ENCODE measurements at regions not wholly inside any gene's neighbourhood (a gene's known extent, or its start where the extent isn't known, plus 50 kb on each side); places are given as distances from the start of the nearest gene placed in this dataset.

DNA sequence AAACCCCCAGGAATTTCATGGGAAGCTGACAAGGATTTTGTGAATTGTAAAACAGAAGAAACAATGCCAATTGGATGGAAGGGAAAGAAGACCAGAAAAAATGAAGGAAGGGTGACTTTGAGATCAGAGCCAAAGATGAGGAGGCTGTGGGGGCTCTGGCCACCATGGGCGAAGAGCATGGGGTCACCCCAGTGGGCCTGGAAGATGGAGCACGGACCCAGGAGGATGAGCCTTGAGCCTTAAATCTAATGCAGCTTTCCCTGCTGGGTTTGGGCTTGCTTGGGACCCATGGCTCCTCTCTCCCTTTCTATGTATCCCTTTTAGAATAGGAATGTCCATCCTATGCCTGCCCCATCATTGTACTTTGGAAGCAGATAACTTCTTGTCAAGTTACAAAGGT, 322.2 kb downstream of the TMEM121 start:
- Histone ChIP-seq H3K4me3 (IDR thresholded peaks at IDR 0.05; ENCODE audit: insufficient read depth, low read depth, low read length) (no peak overlapping the region), H3K4me2 (no peak overlapping the region), H3K79me2 (ENCODE audit: insufficient read depth, low read depth) (no peaks in the 10 kb centered on the region), H3K27ac (no peak overlapping the region), H4K20me1 (ENCODE audit: insufficient read depth) (no peaks in the 10 kb centered on the region), H3K9ac (no peak overlapping the region), H3K36me3 (ENCODE audit: insufficient read depth) (no peaks in the 10 kb centered on the region), H3K27me3 (ENCODE audit: insufficient read depth, low read depth) (no peaks in the 10 kb centered on the region), H2AFZ (ENCODE audit: low read depth) (no peak overlapping the region), H3K4me1 (ENCODE audit: low read depth, poor library complexity, severe bottlenecking) (no peaks in the 10 kb centered on the region)
- TF ChIP-seq, protein P1, sequence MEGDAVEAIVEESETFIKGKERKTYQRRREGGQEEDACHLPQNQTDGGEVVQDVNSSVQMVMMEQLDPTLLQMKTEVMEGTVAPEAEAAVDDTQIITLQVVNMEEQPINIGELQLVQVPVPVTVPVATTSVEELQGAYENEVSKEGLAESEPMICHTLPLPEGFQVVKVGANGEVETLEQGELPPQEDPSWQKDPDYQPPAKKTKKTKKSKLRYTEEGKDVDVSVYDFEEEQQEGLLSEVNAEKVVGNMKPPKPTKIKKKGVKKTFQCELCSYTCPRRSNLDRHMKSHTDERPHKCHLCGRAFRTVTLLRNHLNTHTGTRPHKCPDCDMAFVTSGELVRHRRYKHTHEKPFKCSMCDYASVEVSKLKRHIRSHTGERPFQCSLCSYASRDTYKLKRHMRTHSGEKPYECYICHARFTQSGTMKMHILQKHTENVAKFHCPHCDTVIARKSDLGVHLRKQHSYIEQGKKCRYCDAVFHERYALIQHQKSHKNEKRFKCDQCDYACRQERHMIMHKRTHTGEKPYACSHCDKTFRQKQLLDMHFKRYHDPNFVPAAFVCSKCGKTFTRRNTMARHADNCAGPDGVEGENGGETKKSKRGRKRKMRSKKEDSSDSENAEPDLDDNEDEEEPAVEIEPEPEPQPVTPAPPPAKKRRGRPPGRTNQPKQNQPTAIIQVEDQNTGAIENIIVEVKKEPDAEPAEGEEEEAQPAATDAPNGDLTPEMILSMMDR (conservative IDR thresholded peaks at IDR 0.05; ENCODE audit: low read depth, low read length), result no peak

DNA sequence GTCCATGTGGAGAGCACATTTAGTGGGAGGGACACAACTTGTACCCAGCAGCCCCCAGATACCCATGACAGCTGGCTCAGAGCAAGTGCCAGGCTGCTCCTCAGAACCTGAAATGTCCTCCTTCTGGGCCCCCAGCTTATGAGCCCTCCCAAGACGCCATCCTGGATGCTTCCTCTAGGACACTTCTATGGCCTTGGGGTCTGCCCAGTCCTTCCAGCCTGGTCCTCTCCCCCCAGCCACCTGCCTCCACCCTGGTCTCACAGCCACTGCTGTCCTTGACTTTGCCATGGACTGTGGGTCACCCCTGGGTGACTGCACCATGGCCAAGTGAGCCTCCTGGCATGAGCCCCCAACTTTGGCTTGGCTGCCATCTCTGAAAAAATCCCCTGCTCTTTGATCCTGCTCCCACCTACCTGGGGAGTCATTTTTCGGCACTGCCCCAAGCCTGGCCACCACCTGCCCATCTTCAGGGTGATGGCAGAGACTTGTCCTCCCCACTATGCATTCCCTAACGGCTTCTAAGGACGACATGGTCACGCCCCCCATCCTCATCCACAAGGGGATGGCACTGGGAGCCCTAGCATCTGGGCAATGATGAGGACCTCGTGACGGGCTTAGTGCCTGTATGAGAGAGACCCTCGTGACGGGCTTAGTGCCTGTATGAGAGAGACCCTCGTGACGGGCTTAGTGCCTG, 323.7 kb downstream of the TMEM121 start:
- Histone ChIP-seq H3K9ac (no peak overlapping the region), H2AFZ (ENCODE audit: low read depth) (no peak overlapping the region), H3K36me3 (ENCODE audit: insufficient read depth) (no peaks in the 10 kb centered on the region), H3K27me3 (ENCODE audit: insufficient read depth, low read depth) (no peaks in the 10 kb centered on the region), H3K27ac (no peak overlapping the region), H3K4me1 (ENCODE audit: low read depth, poor library complexity, severe bottlenecking) (no peaks in the 10 kb centered on the region), H3K4me3 (IDR thresholded peaks at IDR 0.05; ENCODE audit: insufficient read depth, low read depth, low read length) (no peak overlapping the region), H4K20me1 (ENCODE audit: insufficient read depth) (no peaks in the 10 kb centered on the region), H3K79me2 (ENCODE audit: insufficient read depth, low read depth) (no peaks in the 10 kb centered on the region), H3K4me2 (no peak overlapping the region)
- TF ChIP-seq, protein P1 (conservative IDR thresholded peaks at IDR 0.05; ENCODE audit: low read depth, low read length), result no peak

GRCh38 chr14:105850853-105851581, 324.6 kb downstream of the TMEM121 start:
- Histone ChIP-seq H3K4me1 (ENCODE audit: low read depth, poor library complexity, severe bottlenecking) (no peaks in the 10 kb centered on the region), H3K9ac (no peak overlapping the region), H3K4me2 (no peak overlapping the region), H3K36me3 (ENCODE audit: insufficient read depth) (no peaks in the 10 kb centered on the region), H3K79me2 (ENCODE audit: insufficient read depth, low read depth) (no peaks in the 10 kb centered on the region), H3K4me3 (IDR thresholded peaks at IDR 0.05; ENCODE audit: insufficient read depth, low read depth, low read length) (no peak overlapping the region), H3K27me3 (ENCODE audit: insufficient read depth, low read depth) (no peaks in the 10 kb centered on the region), H2AFZ (ENCODE audit: low read depth) (no peak overlapping the region), H4K20me1 (ENCODE audit: insufficient read depth) (no peaks in the 10 kb centered on the region), H3K27ac (no peak overlapping the region)
- TF ChIP-seq, protein P1 (conservative IDR thresholded peaks at IDR 0.05; ENCODE audit: low read depth, low read length), result no peak

- H3K4me1 ChIP-seq (ENCODE audit: low read depth, poor library complexity, severe bottlenecking), result no peaks in the 10 kb centered on the region
- TF ChIP-seq, protein P1 (conservative IDR thresholded peaks at IDR 0.05; ENCODE audit: low read depth, low read length), result no peak
- H3K4me3 ChIP-seq (IDR thresholded peaks at IDR 0.05; ENCODE audit: insufficient read depth, low read depth, low read length), result no peak overlapping the region
- H3K79me2 ChIP-seq (ENCODE audit: insufficient read depth, low read depth), result no peaks in the 10 kb centered on the region
- no peak overlapping the region for H3K4me2 ChIP-seq
- H3K36me3 ChIP-seq (ENCODE audit: insufficient read depth), result no peaks in the 10 kb centered on the region
- no peak overlapping the region for H2AFZ ChIP-seq (ENCODE audit: low read depth)
- H3K27ac ChIP-seq, result no peak overlapping the region
- H4K20me1 ChIP-seq (ENCODE audit: insufficient read depth), result no peaks in the 10 kb centered on the region
- H3K9ac ChIP-seq, result no peak overlapping the region
- H3K27me3 ChIP-seq (ENCODE audit: insufficient read depth, low read depth), result no peaks in the 10 kb centered on the region
Measured at GRCh38 chr14:105851716-105852377, 325.5 kb downstream of the TMEM121 start.
